GM18508 (cell line): ENCODE measurements at regions not wholly inside any gene's neighbourhood (a gene's known extent, or its start where the extent isn't known, plus 50 kb on each side); places are given as distances from the start of the nearest gene placed in this dataset.

Experiments used
- ATAC-seq: cut with Tn5 transposase; IDR thresholded peaks from one replicate; pipeline ENCODE4 v1.9.1; 2021; ENCODE audit warnings: moderate number of reproducible peaks; ENCODE audit not compliant: insufficient read depth, unreplicated experiment

DNA sequence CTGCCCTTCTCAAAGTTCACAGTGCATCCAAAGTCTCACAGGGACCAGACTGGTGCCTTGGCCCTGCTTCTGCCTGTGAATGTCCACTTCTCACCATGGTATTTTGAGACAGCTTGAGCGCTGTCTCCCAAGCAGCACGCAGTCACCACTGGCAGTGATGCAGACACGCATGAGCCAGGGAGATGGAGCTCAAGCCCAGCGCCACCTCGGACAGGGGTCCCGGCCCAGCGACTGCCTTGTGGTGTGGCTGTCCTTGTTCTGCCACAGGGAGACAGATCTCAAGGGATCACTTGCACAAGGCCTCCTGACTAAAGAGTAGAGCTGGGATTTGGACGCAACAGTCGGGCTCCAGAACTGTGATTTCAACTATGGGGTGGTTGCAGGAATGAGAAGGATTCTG lies 92.6 kb upstream of the MBL2 start:
- ATAC-seq: no peak

DNA sequence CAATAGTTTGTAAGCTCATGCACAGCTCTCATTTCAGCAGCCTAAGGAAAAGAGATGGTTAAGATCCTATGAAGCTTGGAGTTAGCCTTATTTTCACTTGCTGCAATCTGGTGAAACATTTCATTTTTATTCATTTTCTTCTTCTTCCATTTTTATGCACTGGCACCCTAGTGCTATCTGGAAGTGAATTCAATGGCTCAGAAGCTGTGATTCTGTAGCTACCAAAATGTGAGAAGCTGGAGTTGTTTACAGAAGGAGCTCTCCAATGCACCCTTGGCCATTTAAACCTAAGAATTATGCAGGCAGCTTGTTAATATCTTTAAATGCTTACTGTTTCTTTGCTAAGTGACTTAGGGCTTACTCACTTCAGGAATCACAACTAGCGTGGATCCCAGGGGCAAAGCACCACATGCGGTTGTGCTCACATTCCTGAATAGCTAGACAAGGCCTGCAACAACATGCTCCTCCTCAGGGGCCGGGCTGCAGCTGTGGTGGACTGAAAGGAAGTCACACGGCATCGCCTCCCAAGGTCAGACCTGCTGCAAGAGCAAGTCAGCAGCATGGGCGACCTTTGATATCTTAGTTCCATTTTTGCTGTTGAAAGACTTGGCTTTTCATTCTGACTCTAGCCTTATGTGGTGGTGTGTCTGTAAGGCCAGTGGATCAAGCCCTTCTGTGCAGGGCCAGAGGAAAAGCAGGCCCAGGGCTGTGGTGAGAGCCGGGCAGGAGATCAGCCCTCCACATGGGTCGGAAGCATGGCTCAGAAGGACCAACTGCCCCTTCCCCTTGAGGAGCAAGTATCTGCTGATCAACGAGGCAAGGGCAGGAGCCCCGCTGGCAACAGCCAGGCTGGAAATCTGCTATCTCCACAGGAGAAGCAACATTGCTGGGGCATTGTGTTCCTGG lies 91.9 kb upstream of the MBL2 start:
- ATAC-seq: no peak

DNA sequence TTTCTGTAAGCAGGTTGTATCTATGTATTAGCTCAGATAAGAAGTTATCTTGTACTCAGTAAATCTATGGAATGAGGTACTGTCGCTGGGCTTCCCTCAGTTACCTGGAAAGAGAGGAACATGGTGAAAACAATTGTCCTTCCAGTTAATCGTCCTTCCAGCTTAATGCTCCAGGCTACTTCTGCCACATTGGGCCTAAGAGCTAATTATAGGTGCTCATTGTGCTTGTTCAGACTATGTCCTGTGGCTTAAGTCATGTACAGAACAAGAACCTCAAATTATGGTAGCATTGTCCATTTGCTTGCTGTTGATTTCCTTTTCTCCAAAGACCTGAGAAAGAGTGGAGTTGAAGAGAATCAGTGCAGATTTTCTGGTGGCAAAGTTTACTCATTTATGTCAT lies 86.1 kb upstream of the MBL2 start:
- no peak for ATAC-seq

DNA sequence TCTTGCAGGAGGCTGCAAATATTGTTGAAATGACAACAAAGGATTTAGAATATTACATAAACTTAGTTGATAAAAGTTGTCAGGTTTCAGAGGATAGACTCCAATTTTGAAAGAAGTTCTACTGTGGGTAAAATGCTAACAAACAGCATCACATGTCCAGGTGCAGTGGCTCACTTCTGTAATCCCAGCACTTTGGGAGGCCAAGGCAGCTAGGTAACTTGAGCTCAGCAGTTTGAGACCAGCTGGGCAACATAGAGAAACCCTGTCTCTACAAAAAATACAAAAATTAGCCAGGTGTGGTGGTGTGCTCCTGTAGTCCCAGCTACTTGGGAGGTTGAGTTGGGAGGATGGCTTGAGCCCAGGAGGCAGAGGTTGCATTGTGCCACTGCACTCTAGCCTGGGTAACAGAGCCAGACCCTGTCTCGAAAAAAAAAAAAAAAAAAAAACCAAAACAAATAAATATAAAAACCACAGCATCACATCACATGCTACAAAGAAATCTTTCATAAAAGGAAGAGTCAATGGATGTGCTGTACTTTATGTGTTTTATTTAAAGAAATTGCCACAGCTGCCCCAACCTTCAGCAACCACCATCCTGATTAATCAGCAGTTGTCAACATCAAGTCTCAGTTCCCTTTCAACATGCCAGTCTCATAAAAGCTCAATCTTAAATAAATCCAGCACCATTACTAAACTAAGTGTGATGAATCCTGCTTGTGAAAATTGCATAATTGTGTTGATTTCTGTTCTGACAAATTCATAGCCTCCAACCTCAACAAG lies 83.2 kb upstream of the MBL2 start:
- no peak for ATAC-seq

DNA sequence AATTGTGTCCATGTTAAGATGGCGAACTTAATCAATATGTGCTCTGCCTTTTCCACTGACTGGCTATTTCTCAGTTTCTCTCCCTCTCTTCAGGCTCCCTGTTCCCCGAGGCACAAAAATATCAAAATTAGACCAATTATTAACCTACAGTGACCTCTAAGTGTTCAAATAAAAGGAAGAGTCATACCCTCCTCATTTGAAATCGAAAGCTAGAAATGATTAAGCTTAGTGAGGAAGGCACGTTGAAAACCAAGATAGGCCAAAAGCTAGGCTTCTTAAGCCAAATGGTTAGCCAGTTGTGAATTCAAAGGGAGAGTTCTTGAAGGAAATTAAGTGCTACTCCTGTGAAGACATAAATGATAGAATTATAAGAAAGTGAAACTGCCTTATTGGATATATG lies 81.1 kb upstream of the MBL2 start:
- ATAC-seq: peak; percentile 84

DNA sequence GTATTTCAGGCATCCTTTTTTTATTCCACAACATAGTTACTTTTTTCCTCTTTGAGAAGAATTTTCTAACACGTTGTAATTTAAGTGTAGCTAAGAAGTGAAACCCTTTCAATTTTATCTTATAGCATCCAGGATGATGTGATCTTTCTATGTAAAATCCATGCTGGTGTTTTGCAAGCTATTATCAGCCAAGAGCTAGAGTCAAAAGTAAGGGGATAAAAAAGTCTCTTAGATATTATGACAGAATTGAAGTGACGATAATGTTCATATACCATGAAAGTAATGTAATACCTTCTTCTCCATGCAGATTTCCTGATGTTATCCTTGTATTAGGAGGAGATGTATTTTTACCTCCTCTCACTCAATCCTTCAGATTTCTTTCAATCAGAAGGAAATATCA lies 64.2 kb upstream of the MBL2 start:
- no peak for ATAC-seq
